ENCODE measurements at regions not wholly inside any gene's neighbourhood (a gene's known extent, or its start where the extent isn't known, plus 50 kb on each side); places are given as distances from the start of the nearest gene placed in this dataset.

DNA sequence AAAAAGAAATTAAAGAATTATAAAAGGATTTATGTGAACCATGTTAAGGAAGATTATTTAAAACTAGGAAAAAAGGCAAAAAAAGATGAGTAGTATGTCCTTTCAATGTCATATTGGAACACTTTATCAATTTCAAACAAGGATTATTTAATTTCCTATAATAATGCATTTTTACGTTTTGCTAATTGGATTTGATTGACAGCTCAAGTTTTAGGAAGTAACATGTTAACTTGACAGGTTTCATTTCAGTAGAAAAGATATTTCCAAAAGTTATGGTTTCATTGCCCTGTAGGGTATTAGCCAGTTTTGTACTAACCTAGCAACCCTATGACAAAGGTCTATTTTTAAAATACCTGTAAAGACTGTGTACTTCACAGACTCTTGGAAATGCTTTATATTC is 379.6 kb upstream of the ZFP42 start:
- H3K4me1 ChIP-seq (ENCODE audit: insufficient read depth, low read length) = no peaks in the 10 kb centered on the region; the same call in 1 of the 2 replicates
- no peak overlapping the region for H4K5ac ChIP-seq (ENCODE audit: insufficient read length, low read depth, low read length)
- TF ChIP-seq, protein P1, sequence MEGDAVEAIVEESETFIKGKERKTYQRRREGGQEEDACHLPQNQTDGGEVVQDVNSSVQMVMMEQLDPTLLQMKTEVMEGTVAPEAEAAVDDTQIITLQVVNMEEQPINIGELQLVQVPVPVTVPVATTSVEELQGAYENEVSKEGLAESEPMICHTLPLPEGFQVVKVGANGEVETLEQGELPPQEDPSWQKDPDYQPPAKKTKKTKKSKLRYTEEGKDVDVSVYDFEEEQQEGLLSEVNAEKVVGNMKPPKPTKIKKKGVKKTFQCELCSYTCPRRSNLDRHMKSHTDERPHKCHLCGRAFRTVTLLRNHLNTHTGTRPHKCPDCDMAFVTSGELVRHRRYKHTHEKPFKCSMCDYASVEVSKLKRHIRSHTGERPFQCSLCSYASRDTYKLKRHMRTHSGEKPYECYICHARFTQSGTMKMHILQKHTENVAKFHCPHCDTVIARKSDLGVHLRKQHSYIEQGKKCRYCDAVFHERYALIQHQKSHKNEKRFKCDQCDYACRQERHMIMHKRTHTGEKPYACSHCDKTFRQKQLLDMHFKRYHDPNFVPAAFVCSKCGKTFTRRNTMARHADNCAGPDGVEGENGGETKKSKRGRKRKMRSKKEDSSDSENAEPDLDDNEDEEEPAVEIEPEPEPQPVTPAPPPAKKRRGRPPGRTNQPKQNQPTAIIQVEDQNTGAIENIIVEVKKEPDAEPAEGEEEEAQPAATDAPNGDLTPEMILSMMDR (conservative IDR thresholded peaks at IDR 0.05) = no peak
- no peak overlapping the region for H2BK20ac ChIP-seq (ENCODE audit: low read depth, low read length, poor library complexity, severe bottlenecking)
- no peaks in the 10 kb centered on the region for H3K23me2 ChIP-seq (ENCODE audit: insufficient read length, low read depth, low read length, poor library complexity, severe bottlenecking)
- no peak overlapping the region for H3K9ac ChIP-seq (ENCODE audit: extremely low read depth, insufficient read length, low read length)
- no peak overlapping the region for H2BK12ac ChIP-seq (ENCODE audit: insufficient read length, low read depth, low read length)
- no peak overlapping the region for H4K8ac ChIP-seq (replicated peaks; ENCODE audit: insufficient read length, low read depth, low read length)
- H3K4me2 ChIP-seq (ENCODE audit: insufficient read depth, insufficient read length, low read length) = no peak overlapping the region
- no peak overlapping the region for H4K91ac ChIP-seq (ENCODE audit: insufficient read length, low read depth, low read length)
- no peaks in the 10 kb centered on the region for H3K9me3 ChIP-seq (ENCODE audit: control insufficient read depth, low read depth, low read length)
- no peaks in the 10 kb centered on the region for H3K27me3 ChIP-seq (ENCODE audit: insufficient read depth, low read length)
- H2BK5ac ChIP-seq (ENCODE audit: insufficient read length, low read length) = no peak overlapping the region
- no peak for DNase-seq
- H3K23ac ChIP-seq (ENCODE audit: insufficient read length, low read depth, low read length) = no peak overlapping the region
- no peak overlapping the region for H2BK15ac ChIP-seq (ENCODE audit: low read depth, low read length)
- no peak overlapping the region for H3K4ac ChIP-seq (ENCODE audit: low read depth, low read length)
- H2BK120ac ChIP-seq (ENCODE audit: low read depth, low read length, poor library complexity, severe bottlenecking) = no peak overlapping the region
- H3K79me1 ChIP-seq (ENCODE audit: insufficient read depth, low read depth, low read length, poor library complexity, severe bottlenecking) = no peaks in the 10 kb centered on the region
- H3K27me3 Mint-ChIP-seq (ENCODE audit: low read depth) = no peaks in the 10 kb centered on the region; the same call in 1 of the 2 replicates
- H2AK5ac ChIP-seq (ENCODE audit: insufficient read length, low read length) = no peak overlapping the region
- peaks cover 0 to 5% of the 10 kb centered on the region in 2 experiments; a peak in 2 of 4 replicates for H3K4me1 Mint-ChIP-seq
- no peak overlapping the region for H3K18ac ChIP-seq (ENCODE audit: insufficient read length, low read depth, low read length)
- no peaks in the 10 kb centered on the region for H3K79me2 ChIP-seq (ENCODE audit: insufficient read depth, low read length)
- no peak overlapping the region for H3K56ac ChIP-seq (ENCODE audit: insufficient read length, low read depth, low read length)
- no peak overlapping the region for H2AFZ ChIP-seq (ENCODE audit: low read length)
- no peak overlapping the region for H3K14ac ChIP-seq (ENCODE audit: insufficient read depth, low read length)
- H3T11ph ChIP-seq (ENCODE audit: low read length) = no peak overlapping the region
- H3K36me3 Mint-ChIP-seq (ENCODE audit: insufficient read depth in 1 of 3, low read depth in 3 of 3) = no peaks in the 10 kb centered on the region
- H3K9me3 Mint-ChIP-seq = no peaks in the 10 kb centered on the region
- WGBS (ENCODE audit: extremely low coverage, insufficient read length, low lambda C conversion rate) = no CpG with 5 or more reads among the region's 1 CpG
- no peak overlapping the region for H3K27ac ChIP-seq (ENCODE audit: insufficient read length, low read depth, low read length)
- H3K27ac Mint-ChIP-seq = no peak overlapping the region
- H4K20me1 ChIP-seq (ENCODE audit: control insufficient read depth, insufficient read depth, insufficient read length) = no peaks in the 10 kb centered on the region
- no peak overlapping the region for H3K4me3 Mint-ChIP-seq
